Keratinocyte (primary cell): ENCODE measurements at regions not wholly inside any gene's neighbourhood (a gene's known extent, or its start where the extent isn't known, plus 50 kb on each side); places are given as distances from the start of the nearest gene placed in this dataset.

ENCODE experiments used
- DNase-seq: peaks from one replicate; pipeline ENCODE4 v3.0.0-alpha.2; 2011; ENCODE audit warnings: low read depth, missing footprints, low spot score
- FAIRE-seq: peaks from 2 replicates; lab custom pipeline; 2011; peaks lifted over from hg19 to GRCh38; lab: Jason Lieb, UNC
- H2AFZ ChIP-seq: 2 replicates; pipeline ENCODE4 v1.6.0; 2012; ENCODE audit warnings: low read length, control low read depth, inconsistent platforms; ENCODE audit not compliant: control insufficient read depth
- H3K27ac ChIP-seq: 2 replicates; pipeline ENCODE4 v1.5.1; 2011; ENCODE audit warnings: low read length; ENCODE audit not compliant: control insufficient read depth, insufficient read depth
- H3K27me3 ChIP-seq: 3 replicates; pipeline ENCODE4 v1.6.0; 2011; ENCODE audit warnings: low read length; ENCODE audit not compliant: control insufficient read depth, insufficient read depth; ENCODE audit errors: extremely low read depth
- H3K36me3 ChIP-seq, 2 experiments: 2 replicates in 1 of 2; 3 replicates in 1 of 2; pipeline ENCODE4 v1.5.1; 2011; ENCODE audit warnings: low read length in 2 of 2, mild to moderate bottlenecking in 1 of 2; ENCODE audit not compliant: control insufficient read depth in 2 of 2, insufficient read depth in 2 of 2; ENCODE audit errors: extremely low read depth in 1 of 2
- H3K4me1 ChIP-seq: 3 replicates; pipeline ENCODE4 v1.5.1; 2011; ENCODE audit warnings: low read length; ENCODE audit not compliant: control insufficient read depth, insufficient read depth; ENCODE audit errors: extremely low read depth
- H3K4me2 ChIP-seq: 3 replicates; pipeline ENCODE4 v1.6.0; 2011; ENCODE audit warnings: low read depth, low read length; ENCODE audit not compliant: control insufficient read depth, insufficient read depth; ENCODE audit errors: extremely low read depth
- H3K4me3 ChIP-seq, 3 experiments: fragments of 200-600 bp in 1 of 3; sonication (generic) in 1 of 3; 2 replicates in 2 of 3; 3 replicates in 1 of 3; pipeline ENCODE4 v1.5.1; 2011 to 2016; ENCODE audit warnings: low read length in 3 of 3, mild to moderate bottlenecking in 3 of 3, control low read depth in 2 of 3, inconsistent platforms in 1 of 3, low read depth in 1 of 3, mixed read lengths in 1 of 3, mixed run types in 1 of 3, moderate library complexity in 1 of 3; ENCODE audit not compliant: control insufficient read depth in 2 of 3, insufficient read depth in 2 of 3; ENCODE audit errors: extremely low read depth in 1 of 3
- H3K79me2 ChIP-seq: 2 replicates; pipeline ENCODE4 v1.6.0; 2012; ENCODE audit warnings: low read length; ENCODE audit not compliant: control insufficient read depth, insufficient read depth
- H3K9ac ChIP-seq: 3 replicates; pipeline ENCODE4 v1.6.0; 2011; ENCODE audit warnings: low read length; ENCODE audit not compliant: control insufficient read depth, insufficient read depth; ENCODE audit errors: extremely low read depth
- H3K9me1 ChIP-seq: 3 replicates; pipeline ENCODE4 v1.6.0; 2011; ENCODE audit warnings: low read length; ENCODE audit not compliant: control insufficient read depth, insufficient read depth; ENCODE audit errors: extremely low read depth
- H3K9me3 ChIP-seq: 2 replicates; pipeline ENCODE4 v1.5.1; 2012; ENCODE audit warnings: low read depth, low read length; ENCODE audit not compliant: control insufficient read depth
- H4K20me1 ChIP-seq: 3 replicates; pipeline ENCODE4 v1.6.0; 2011; ENCODE audit warnings: low read length; ENCODE audit not compliant: control insufficient read depth, insufficient read depth; ENCODE audit errors: extremely low read depth
- CTCF ChIP-seq, 3 experiments: IDR thresholded peaks in 1 of 3; conservative IDR thresholded peaks in 1 of 3; optimal IDR thresholded peaks in 1 of 3; 2 replicates in 2 of 3; 3 replicates in 1 of 3; pipeline versions ENCODE3 to v1.5.1; 2011; ENCODE audit warnings: low read length in 3 of 3, mild to moderate bottlenecking in 3 of 3, moderate library complexity in 2 of 3, control low read depth in 1 of 3, inconsistent platforms in 1 of 3; ENCODE audit not compliant: insufficient read depth in 2 of 3; ENCODE audit errors: extremely low read depth in 1 of 3
- EZH2 ChIP-seq: IDR thresholded peaks from one replicate; pipeline ENCODE4 v1.6.1; 2012; ENCODE audit warnings: inconsistent platforms, mild to moderate bottlenecking, low read length, moderate library complexity
- dilution Hi-C: fragments of 300-500 bp; cut with MboI; formaldehyde crosslinking; loops from one replicate; pipeline ENCODE4 v1.7.0; 2020; ENCODE audit warnings: low sequenced_read_pairs; ENCODE audit not compliant: extremely low pct_ligation_motif_present

- FAIRE-seq (no peak), DNase-seq (no peak)
- no peaks in the 10 kb centered on the region for H3K79me2 ChIP-seq
- no peaks in the 10 kb centered on the region for H4K20me1 ChIP-seq
- dilution Hi-C loops: no loop called here
- H2AFZ ChIP-seq: no peak overlapping the region
- H3K4me2 ChIP-seq: no peak overlapping the region
- no peaks in the 10 kb centered on the region for H3K27me3 ChIP-seq
- TF ChIP-seq CTCF (optimal IDR thresholded peaks at IDR 0.05 in 1 of 3, IDR thresholded peaks at IDR 0.05 in 1 of 3, conservative IDR thresholded peaks at IDR 0.05 in 1 of 3; ENCODE audit: extremely low read depth in 1 of 3, insufficient read depth in 2 of 3, low read length in 3 of 3) (no peak), EZH2 (no peak)
- H3K4me3 ChIP-seq: no peak overlapping the region
- H3K4me1 ChIP-seq: no peaks in the 10 kb centered on the region
- H3K27ac ChIP-seq: no peak overlapping the region
- no peaks in the 10 kb centered on the region for H3K9me1 ChIP-seq
- H3K36me3 ChIP-seq: no peaks in the 10 kb centered on the region
- H3K9me3 ChIP-seq: no peaks in the 10 kb centered on the region
- H3K9ac ChIP-seq: no peak overlapping the region
Measured at GRCh38 chr19:31100981-31101380, 248.3 kb downstream of the TSHZ3 start.

GRCh38 chr19:31100206-31100590, 249.0 kb downstream of the TSHZ3 start:
- H3K27ac ChIP-seq: no peak overlapping the region
- no peaks in the 10 kb centered on the region for H3K9me1 ChIP-seq
- no peaks in the 10 kb centered on the region for H4K20me1 ChIP-seq
- no peaks in the 10 kb centered on the region for H3K9me3 ChIP-seq
- H3K36me3 ChIP-seq: no peaks in the 10 kb centered on the region
- dilution Hi-C loops: no loop called here
- no peak for TF ChIP-seq CTCF (optimal IDR thresholded peaks at IDR 0.05 in 1 of 3, IDR thresholded peaks at IDR 0.05 in 1 of 3, conservative IDR thresholded peaks at IDR 0.05 in 1 of 3; ENCODE audit: extremely low read depth in 1 of 3, insufficient read depth in 2 of 3, low read length in 3 of 3)
- no peak for TF ChIP-seq EZH2
- H2AFZ ChIP-seq: no peak overlapping the region
- FAIRE-seq (no peak), DNase-seq (no peak)
- H3K4me1 ChIP-seq: no peaks in the 10 kb centered on the region
- H3K4me2 ChIP-seq: no peak overlapping the region
- no peak overlapping the region for H3K4me3 ChIP-seq
- H3K79me2 ChIP-seq: no peaks in the 10 kb centered on the region
- H3K9ac ChIP-seq: no peak overlapping the region
- no peaks in the 10 kb centered on the region for H3K27me3 ChIP-seq
